ENCODE measurements at regions not wholly inside any gene's neighbourhood (a gene's known extent, or its start where the extent isn't known, plus 50 kb on each side); places are given as distances from the start of the nearest gene placed in this dataset.

DNA sequence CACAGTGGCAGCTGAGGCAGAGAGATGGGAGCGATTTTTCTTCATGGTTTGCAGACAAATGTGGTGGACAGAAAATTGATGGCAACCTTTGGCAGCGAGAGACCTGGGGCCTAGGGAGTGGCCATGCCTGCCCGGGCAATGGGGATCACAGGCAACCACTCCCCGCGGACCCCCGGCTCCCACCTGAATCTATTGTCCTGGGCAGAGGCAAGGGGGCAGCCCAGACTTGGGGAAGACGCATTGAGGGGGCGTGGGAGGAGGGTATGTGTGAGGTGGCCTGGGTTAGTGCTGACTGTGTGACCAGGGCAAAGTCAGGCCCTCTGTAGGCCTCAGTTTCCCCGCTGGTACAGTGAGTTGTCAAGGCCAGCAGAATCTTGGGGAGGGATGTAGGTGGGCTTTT lies 53.6 kb upstream of the BLCAP start:
- intact Hi-C loops (cut with micrococcal nuclease; ENCODE audit: unreplicated experiment) = no loop called here
- in situ Hi-C loops (cut with HindIII; ENCODE audit: low pct_unique_long_range_greater_than_20kb, low sequenced_read_pairs) = no loop called here
- DNase-seq (ENCODE audit: low read depth, low spot score) (no peak), ATAC-seq (no peak)
- Histone ChIP-seq H3K9me3 (ENCODE audit: control insufficient read depth, insufficient read depth, low read depth, low read length) (no peaks in the 10 kb centered on the region), H3K36me3 (ENCODE audit: control insufficient read depth, insufficient read depth, low read length) (no peaks in the 10 kb centered on the region), H3K4me1 (ENCODE audit: control insufficient read depth, insufficient read depth, low read length) (no peaks in the 10 kb centered on the region), H3K4me3 (ENCODE audit: low read depth in 2 of 2, low read length in 2 of 2) (no peak overlapping the region), H3K27ac (ENCODE audit: low read length) (no peak overlapping the region), H3K27me3 (ENCODE audit: control insufficient read depth, insufficient read depth, low read length) (peaks cover 4% of the 10 kb centered on the region; the same call in 1 of the 2 replicates)
- no peak for TF ChIP-seq POLR2AphosphoS5 (IDR thresholded peaks at IDR 0.05; ENCODE audit: low read depth, low read length)
- no peak for TF ChIP-seq REST (IDR thresholded peaks at IDR 0.05; ENCODE audit: insufficient read depth in 1 of 2, low read depth in 2 of 2, low read length in 1 of 2)
- no peak for TF ChIP-seq TCF7L2 (IDR thresholded peaks at IDR 0.05; ENCODE audit: low read depth, low read length)
- no peak for TF ChIP-seq SIN3A (IDR thresholded peaks at IDR 0.05; ENCODE audit: borderline replicate concordance, insufficient read depth, low read depth, low read length)
- TF ChIP-seq, protein P1, sequence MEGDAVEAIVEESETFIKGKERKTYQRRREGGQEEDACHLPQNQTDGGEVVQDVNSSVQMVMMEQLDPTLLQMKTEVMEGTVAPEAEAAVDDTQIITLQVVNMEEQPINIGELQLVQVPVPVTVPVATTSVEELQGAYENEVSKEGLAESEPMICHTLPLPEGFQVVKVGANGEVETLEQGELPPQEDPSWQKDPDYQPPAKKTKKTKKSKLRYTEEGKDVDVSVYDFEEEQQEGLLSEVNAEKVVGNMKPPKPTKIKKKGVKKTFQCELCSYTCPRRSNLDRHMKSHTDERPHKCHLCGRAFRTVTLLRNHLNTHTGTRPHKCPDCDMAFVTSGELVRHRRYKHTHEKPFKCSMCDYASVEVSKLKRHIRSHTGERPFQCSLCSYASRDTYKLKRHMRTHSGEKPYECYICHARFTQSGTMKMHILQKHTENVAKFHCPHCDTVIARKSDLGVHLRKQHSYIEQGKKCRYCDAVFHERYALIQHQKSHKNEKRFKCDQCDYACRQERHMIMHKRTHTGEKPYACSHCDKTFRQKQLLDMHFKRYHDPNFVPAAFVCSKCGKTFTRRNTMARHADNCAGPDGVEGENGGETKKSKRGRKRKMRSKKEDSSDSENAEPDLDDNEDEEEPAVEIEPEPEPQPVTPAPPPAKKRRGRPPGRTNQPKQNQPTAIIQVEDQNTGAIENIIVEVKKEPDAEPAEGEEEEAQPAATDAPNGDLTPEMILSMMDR (IDR thresholded peaks at IDR 0.05) = no peak
- POLR2A ChIA-PET = no interaction called here
- no TSS peak for BruUV-seq (replicated peaks)
- CTCF ChIA-PET = no interaction called here

- Histone ChIP-seq H3K4me1 (ENCODE audit: control insufficient read depth, insufficient read depth, low read length) (no peaks in the 10 kb centered on the region), H3K9me3 (ENCODE audit: control insufficient read depth, insufficient read depth, low read depth, low read length) (no peaks in the 10 kb centered on the region), H3K27me3 (ENCODE audit: control insufficient read depth, insufficient read depth, low read length) (peaks cover 4% of the 10 kb centered on the region; the same call in 1 of the 2 replicates), H3K27ac (ENCODE audit: low read length) (no peak overlapping the region), H3K4me3 (ENCODE audit: low read depth in 2 of 2, low read length in 2 of 2) (no peak overlapping the region), H3K36me3 (ENCODE audit: control insufficient read depth, insufficient read depth, low read length) (no peaks in the 10 kb centered on the region)
- in situ Hi-C loops (cut with HindIII; ENCODE audit: low pct_unique_long_range_greater_than_20kb, low sequenced_read_pairs) = no loop called here
- ATAC-seq (no peak), DNase-seq (ENCODE audit: low read depth, low spot score) (no peak)
- ChIA-PET POLR2A (no interaction called here), CTCF (interaction anchor here (0.6 kb wide), 1 partner anchor 19 kb away, joined by 8 read pairs; no protein-coding TSS in a partner anchor)
- intact Hi-C loops (cut with micrococcal nuclease; ENCODE audit: unreplicated experiment) = no loop called here
- TF ChIP-seq POLR2AphosphoS5 (IDR thresholded peaks at IDR 0.05; ENCODE audit: low read depth, low read length) = no peak
- TF ChIP-seq SIN3A (IDR thresholded peaks at IDR 0.05; ENCODE audit: borderline replicate concordance, insufficient read depth, low read depth, low read length) = no peak
- no peak for TF ChIP-seq TCF7L2 (IDR thresholded peaks at IDR 0.05; ENCODE audit: low read depth, low read length)
- TF ChIP-seq, protein P1 (IDR thresholded peaks at IDR 0.05) = no peak
- TF ChIP-seq REST (IDR thresholded peaks at IDR 0.05; ENCODE audit: insufficient read depth in 1 of 2, low read depth in 2 of 2, low read length in 1 of 2) = no peak
- no TSS peak for BruUV-seq (replicated peaks)
Observed at GRCh38 chr20:37580069-37580468, 52.4 kb upstream of the BLCAP start.
